ENCODE measurements at regions not wholly inside any gene's neighbourhood (a gene's known extent, or its start where the extent isn't known, plus 50 kb on each side); places are given as distances from the start of the nearest gene placed in this dataset.
A peak's percentile ranks its signal among the peaks of the same experiment; 100 is the strongest.
"Not testable (repeated sequence)": the region's sequence is repeated elsewhere in the genome, so short reads cannot be mapped to it uniquely, and the experiment has no call there.

DNA sequence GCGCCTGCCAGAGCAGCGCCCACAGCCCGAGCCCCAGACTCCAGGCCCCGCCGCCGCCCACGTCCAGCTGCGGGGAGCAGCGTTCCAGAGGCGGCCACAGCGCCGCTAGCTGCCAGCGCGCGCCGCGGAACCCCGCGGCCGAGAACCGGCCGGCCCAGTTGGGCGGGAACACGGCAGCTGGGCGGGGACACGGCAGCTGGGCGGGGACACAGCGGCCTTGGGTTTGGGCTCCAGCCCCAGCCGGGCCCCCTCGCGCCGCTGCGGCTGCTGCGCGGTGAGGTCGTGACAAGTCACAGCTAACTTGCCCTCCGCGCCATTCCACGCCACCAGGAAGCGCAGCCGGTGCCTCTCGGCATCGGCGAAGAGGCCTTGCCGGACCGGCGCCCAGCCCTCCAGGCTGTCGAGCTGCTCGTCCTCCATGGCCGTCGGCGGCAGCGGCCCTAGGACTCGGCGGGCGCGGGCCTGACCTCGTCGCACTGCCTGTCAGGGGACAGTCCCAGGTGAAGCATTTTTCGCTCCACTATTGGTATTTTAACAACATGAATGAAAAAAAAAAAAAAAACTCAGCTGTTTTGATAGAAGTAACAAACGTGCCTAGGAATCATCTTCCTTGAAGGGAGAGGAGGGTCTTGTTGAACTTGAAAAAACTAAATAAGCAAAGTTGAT is 56.6 kb upstream of the GOLGA8N start:
- peak; percentile 1 to 4 (median 2) for DNase-seq (ENCODE audit: low read depth in 4 of 4, low spot score in 3 of 4)

DNA sequence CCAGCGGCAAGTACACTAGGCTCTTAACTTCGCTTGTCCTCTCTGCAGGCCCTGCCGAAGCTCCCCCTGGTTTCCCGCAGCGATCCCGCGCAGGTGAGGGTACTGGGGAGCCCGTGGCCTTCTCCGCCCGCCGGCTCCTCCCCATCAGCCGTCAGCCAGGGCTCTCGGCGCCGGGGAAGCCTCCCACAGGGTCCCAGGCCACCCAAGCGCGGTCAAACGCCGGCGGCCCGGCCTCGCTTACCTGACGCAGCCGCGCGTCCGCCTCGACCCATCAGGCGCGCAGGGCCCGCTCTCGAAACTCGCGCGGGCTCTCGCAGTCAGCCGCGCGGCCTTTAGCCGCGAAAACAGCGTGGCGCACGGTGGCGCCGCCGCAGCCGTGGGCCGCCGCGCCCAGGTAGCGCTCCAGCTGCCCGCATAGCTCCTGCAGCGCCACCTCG is 57.2 kb upstream of the GOLGA8N start:
- DNase-seq (ENCODE audit: low read depth in 4 of 4, low spot score in 3 of 4), result not testable (repeated sequence)

DNA sequence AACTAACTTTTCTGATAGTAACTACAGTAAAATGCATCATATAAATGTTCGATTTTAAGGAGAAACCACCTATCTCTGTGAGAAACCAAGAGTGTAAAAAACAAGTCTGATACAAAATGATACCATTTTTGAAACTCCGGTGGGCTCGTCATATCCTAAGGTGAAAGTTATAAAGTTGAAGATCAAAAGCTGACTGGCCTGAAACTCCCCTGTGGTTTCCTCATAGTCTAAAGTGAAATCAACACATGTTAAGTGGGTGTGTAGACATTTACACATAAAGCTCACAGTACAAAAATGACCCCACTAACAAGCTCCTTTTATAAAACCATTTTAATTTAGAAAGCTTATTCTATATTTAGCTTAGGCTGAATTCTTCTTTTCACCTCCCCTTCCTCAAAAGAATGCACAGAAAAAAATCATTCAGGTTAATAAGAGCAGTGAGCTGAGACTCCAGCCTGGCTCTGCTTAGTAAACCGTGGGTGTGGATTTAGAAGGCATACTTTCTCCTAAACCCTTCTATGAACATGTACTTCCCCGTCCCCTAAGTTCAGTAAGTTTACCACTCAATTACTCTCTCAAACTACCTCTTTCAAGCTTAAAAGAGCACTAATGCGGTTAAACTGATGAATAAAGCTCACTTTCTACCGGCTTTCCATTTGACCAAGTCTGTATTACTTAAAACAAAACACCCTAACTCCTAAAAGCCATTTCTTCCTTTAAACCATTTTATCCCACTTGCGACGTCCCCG is 57.9 kb upstream of the GOLGA8N start:
- DNase-seq (ENCODE audit: low read depth in 4 of 4, low spot score in 3 of 4), result not testable (repeated sequence)

DNA sequence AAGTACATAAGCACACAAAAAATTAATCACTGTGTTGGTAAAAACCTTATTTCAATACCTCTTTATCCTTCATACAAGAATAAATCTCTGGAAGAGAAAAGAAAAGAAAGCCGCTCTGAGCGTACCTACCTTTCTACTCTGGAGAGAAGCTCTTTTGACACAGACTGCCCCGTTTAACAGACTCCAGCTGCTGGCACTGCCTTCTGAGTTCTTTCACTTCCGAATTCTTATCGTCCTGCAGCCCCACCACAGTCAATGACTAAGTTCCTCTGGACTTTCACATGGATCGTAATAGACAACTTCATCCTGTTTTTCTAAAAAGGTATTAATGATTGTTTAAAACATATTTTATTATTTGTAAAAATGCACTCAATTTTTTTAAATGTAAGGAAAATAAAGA is 67.5 kb upstream of the GOLGA8O start:
- DNase-seq (ENCODE audit: low read depth in 4 of 4, low spot score in 3 of 4), result not testable (repeated sequence)

DNA sequence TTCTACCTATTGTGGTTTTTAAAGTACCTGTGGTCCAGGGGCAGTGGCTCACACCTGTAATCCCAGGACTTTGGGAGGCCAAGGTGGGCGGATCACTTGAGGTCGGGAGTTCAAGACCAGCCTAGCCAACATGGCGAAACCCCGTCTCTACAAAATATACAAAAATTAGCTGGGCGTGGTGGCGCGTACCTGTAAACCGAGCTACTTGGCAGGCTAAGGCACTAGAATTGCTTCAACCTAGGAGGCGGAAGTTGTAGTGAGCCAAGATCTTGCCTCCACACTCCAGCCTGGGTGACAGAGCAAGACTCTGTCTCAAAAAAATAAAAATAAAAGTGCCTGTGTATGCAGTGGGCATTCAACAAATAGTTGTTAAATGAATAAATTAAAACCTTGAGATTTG is 67.0 kb upstream of the GOLGA8O start:
- DNase-seq (ENCODE audit: low read depth in 4 of 4, low spot score in 3 of 4), result not testable (repeated sequence)

DNA sequence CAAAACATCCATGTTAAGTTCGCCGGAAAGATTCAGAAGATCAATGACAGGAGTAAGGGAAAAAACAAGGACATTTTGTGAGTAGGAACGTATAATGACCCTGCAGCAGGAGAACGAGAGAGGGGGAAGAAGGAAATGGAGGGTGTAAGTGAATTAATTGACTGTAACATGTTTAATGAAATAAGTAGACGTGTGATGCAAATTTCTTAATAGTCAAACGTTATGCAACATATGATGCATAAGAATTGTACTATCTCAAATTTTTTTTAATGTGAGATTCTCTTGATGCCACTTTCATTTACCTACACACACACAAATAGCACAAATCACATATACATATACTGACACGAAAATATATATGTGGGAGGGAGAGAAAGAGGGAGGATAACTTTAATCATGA is 63.5 kb upstream of the GOLGA8O start:
- DNase-seq (ENCODE audit: low read depth in 4 of 4, low spot score in 3 of 4), result not testable (repeated sequence)

DNA sequence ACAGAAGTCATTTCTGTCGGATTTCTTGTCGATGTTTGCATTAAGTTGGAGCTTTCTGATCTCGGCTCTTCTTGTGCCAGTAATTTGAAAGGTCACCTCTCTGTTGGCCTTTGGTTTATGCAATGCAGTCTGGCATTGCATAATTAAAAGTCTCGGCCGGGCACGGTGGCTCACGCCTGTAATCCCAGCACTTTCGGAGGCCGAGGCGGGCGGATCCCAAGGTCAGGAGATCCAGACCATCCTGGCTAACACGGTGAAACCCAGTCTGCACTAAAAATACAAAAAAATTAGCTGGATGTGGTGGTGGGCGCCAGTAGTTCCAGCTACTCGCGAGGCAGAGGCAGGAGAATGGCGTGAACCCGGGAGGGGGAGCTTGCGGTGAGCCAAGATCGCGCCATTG is 62.6 kb upstream of the GOLGA8O start:
- not testable (repeated sequence) for DNase-seq (ENCODE audit: low read depth in 4 of 4, low spot score in 3 of 4)

DNA sequence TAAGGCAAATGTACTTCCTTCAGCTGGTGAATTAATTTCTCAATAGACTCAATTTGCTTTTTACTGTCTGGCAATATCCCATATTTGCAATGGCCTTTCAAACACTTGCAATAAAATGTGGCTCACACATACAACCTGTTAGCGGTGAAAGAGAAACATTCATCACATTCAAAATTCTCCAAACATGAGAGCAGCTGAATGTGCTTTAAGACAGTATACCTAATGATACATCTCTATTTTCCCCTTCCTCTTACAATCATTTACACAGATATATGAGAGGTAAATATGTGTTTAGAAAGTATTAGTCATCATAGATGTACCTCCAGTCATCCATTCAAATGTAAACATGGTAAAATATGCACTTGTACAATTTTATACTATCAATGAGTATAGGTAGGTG is 61.5 kb upstream of the GOLGA8O start:
- DNase-seq (ENCODE audit: low read depth in 4 of 4, low spot score in 3 of 4), result not testable (repeated sequence)

DNA sequence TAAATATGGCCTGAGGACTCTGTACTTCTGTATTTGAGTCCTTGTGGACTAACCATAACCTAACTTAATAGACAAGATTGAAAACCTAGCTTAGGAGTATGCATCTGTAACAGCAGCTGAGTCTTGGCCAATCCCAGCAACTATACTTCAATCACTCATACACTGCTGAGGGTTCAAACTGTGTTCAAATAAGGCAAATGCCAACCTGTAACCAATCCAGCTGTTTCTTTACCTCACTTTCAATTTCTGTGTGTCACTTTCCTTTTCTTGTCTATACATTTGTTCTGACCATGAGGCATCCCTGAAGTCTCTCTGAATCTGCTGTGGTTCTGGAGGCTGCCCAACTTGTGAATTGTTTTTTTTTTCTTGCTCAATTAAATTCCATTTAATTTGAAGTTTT is 57.9 kb upstream of the GOLGA8O start:
- not testable (repeated sequence) for DNase-seq (ENCODE audit: low read depth in 4 of 4, low spot score in 3 of 4)

DNA sequence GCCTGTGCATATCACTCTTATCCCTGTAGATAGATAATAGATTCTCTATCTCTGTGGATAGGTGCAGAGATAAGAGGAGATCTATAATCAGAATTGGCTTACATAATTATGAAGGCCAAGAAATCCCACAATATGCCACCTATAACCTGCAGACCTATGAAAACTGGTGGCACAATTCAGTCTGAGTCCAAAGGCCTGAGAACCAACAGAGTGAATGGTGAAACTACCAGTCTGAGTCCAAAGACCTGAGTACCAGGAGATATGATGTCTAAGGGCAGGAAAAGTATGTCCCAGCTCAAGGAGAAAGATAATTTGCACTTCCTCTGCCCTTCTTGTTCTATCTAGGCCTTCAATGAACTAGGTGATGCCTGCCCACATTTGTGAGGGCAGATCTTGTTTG is 54.6 kb upstream of the GOLGA8O start:
- not testable (repeated sequence) for DNase-seq (ENCODE audit: low read depth in 4 of 4, low spot score in 3 of 4)

DNA sequence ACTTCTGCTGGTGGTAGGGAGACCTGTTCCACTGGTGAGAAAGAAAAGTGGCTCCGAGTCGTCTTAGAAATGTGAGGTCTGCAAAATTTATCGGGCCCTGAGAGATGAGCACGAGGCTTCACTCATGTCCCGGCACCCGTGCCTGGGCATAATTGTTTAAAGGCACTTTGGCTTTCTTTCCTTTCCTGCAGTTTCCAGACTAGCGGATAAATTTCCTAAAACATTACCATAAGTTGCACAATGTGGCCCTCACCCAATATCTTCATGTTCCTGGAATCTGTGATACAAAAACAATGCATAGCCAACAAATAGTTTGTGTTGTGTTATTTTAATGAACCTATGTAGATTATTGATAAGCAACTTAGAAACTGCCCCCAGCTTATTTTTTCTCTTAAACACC is 52.6 kb upstream of the GOLGA8O start:
- not testable (repeated sequence) for DNase-seq (ENCODE audit: low read depth in 4 of 4, low spot score in 3 of 4)

DNA sequence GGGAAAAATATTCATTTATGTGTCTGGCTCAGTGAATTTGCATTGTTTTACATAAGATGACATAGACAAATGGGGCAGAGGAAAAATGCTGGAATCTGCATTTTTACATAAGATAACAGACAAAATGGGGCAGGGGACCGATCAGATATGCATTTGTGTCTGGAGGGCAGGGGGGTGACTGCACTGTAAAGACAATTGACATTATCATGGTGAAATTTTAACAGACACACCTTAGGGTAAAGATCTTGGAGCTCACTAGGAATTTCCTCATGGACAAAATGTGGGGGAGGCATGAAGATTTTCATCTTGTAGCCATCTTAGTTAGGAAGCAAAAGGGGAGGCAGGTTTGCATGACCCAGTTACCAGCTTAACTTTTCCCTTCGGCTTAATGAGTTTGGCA is 51.4 kb upstream of the GOLGA8O start:
- not testable (repeated sequence) for DNase-seq (ENCODE audit: low read depth in 4 of 4, low spot score in 3 of 4)

DNA sequence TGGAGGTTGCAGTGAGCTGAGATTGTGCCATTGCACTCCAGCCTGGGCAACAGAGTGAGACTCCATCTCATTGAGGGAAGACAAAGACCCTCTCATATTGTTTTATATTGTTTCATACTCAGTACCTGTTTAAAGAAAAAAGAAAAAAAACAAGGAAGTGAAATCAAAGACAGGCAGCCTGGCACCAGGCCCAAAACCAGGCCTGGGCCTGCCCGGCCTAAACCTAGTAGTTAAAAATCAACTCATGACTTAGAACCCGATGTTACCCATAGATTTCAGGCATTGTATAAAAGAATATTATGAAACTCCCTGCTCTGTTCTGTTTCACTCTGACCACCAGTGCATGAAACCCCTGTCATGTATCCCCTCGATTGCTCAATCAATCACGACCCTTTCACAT is 50.2 kb upstream of the GOLGA8O start:
- not testable (repeated sequence) for DNase-seq (ENCODE audit: low read depth in 4 of 4, low spot score in 3 of 4)
